Astrocyte (in vitro differentiated cells and primary cell): ENCODE measurements at regions not wholly inside any gene's neighbourhood (a gene's known extent, or its start where the extent isn't known, plus 50 kb on each side); places are given as distances from the start of the nearest gene placed in this dataset.

Experiments
- DNase-seq: peaks from one replicate; pipeline ENCODE4 v3.0.0-alpha.2; 2010; ENCODE audit warnings: low read depth
- FAIRE-seq: peaks from 2 replicates; lab custom pipeline; 2011; peaks lifted over from hg19 to GRCh38; lab: Jason Lieb, UNC
- H2AFZ ChIP-seq: 2 replicates; pipeline ENCODE4 v1.6.0; 2012; ENCODE audit warnings: low read depth, low read length, inconsistent platforms
- H3K27ac ChIP-seq: 2 replicates; pipeline ENCODE4 v1.5.1; 2011; ENCODE audit warnings: low read depth, low read length, inconsistent platforms
- H3K27me3 ChIP-seq: 2 replicates; pipeline ENCODE4 v1.6.0; 2011; ENCODE audit warnings: low read length, inconsistent platforms; ENCODE audit not compliant: insufficient read depth
- H3K36me3 ChIP-seq: 2 replicates; pipeline ENCODE4 v1.5.1; 2011; ENCODE audit warnings: low read length, inconsistent platforms; ENCODE audit not compliant: insufficient read depth
- H3K4me1 ChIP-seq: 2 replicates; pipeline ENCODE4 v1.5.1; 2011; ENCODE audit warnings: low read length, inconsistent platforms; ENCODE audit not compliant: insufficient read depth
- H3K4me2 ChIP-seq: 2 replicates; pipeline ENCODE4 v1.6.0; 2012; ENCODE audit warnings: low read length, inconsistent platforms
- H3K4me3 ChIP-seq: 2 replicates; pipeline ENCODE4 v1.5.1; 2011; ENCODE audit warnings: low read depth, mild to moderate bottlenecking, low read length, inconsistent platforms; ENCODE audit not compliant: insufficient read depth
- H3K79me2 ChIP-seq: 2 replicates; pipeline ENCODE4 v1.6.0; 2012; ENCODE audit warnings: mild to moderate bottlenecking, low read length, inconsistent platforms; ENCODE audit not compliant: insufficient read depth
- H3K9ac ChIP-seq: 2 replicates; pipeline ENCODE4 v1.6.0; 2012; ENCODE audit warnings: mild to moderate bottlenecking, low read length, inconsistent platforms
- H3K9me3 ChIP-seq: 2 replicates; pipeline ENCODE4 v1.5.1; 2012; ENCODE audit warnings: low read depth, mild to moderate bottlenecking, low read length, inconsistent platforms; ENCODE audit not compliant: insufficient read depth
- H4K20me1 ChIP-seq: 2 replicates; pipeline ENCODE4 v1.6.0; 2012; ENCODE audit warnings: low read length, inconsistent platforms; ENCODE audit not compliant: insufficient read depth
- H3K27ac Mint-ChIP-seq: one replicate; pipeline ENCODE4 v1.8.0; 2021; ENCODE audit warnings: mild to moderate bottlenecking, mixed read lengths; ENCODE audit not compliant: unreplicated experiment
- H3K27me3 Mint-ChIP-seq: one replicate; pipeline ENCODE4 v1.8.0; 2021; ENCODE audit warnings: low read depth, mixed read lengths; ENCODE audit not compliant: unreplicated experiment
- H3K36me3 Mint-ChIP-seq: one replicate; pipeline ENCODE4 v1.8.0; 2021; ENCODE audit warnings: low read depth, mixed read lengths; ENCODE audit not compliant: unreplicated experiment
- H3K4me1 Mint-ChIP-seq: one replicate; pipeline ENCODE4 v1.8.0; 2021; ENCODE audit warnings: low read depth, mixed read lengths; ENCODE audit not compliant: unreplicated experiment
- H3K4me3 Mint-ChIP-seq: one replicate; pipeline ENCODE4 v1.8.0; 2021; ENCODE audit warnings: mild to moderate bottlenecking, moderate library complexity, mixed read lengths; ENCODE audit not compliant: unreplicated experiment
- H3K9me3 Mint-ChIP-seq: one replicate; pipeline ENCODE4 v1.8.0; 2021; ENCODE audit warnings: mild to moderate bottlenecking, mixed read lengths; ENCODE audit not compliant: unreplicated experiment
- EZH2 ChIP-seq: IDR thresholded peaks from 2 replicates; pipeline ENCODE4 v1.6.1; 2012; ENCODE audit warnings: mild to moderate bottlenecking, low read length, inconsistent platforms; ENCODE audit not compliant: insufficient read depth
- TF ChIP-seq, protein P1 (sequence below): IDR thresholded peaks from 2 replicates; pipeline ENCODE4 v1.5.1; 2011; ENCODE audit warnings: low read depth, mild to moderate bottlenecking, inconsistent platforms, low read length, moderate library complexity; ENCODE audit not compliant: insufficient read depth

- no peak overlapping the region for H3K4me3 Mint-ChIP-seq
- Histone ChIP-seq H3K4me1 (no peaks in the 10 kb centered on the region), H4K20me1 (no peaks in the 10 kb centered on the region), H2AFZ (no peak overlapping the region), H3K9me3 (no peaks in the 10 kb centered on the region), H3K4me2 (no peak overlapping the region), H3K9ac (no peak overlapping the region), H3K27me3 (no peaks in the 10 kb centered on the region), H3K4me3 (no peak overlapping the region), H3K79me2 (no peaks in the 10 kb centered on the region), H3K27ac (no peak overlapping the region), H3K36me3 (no peaks in the 10 kb centered on the region)
- peaks cover 2% of the 10 kb centered on the region for H3K27me3 Mint-ChIP-seq
- TF ChIP-seq, protein P1, sequence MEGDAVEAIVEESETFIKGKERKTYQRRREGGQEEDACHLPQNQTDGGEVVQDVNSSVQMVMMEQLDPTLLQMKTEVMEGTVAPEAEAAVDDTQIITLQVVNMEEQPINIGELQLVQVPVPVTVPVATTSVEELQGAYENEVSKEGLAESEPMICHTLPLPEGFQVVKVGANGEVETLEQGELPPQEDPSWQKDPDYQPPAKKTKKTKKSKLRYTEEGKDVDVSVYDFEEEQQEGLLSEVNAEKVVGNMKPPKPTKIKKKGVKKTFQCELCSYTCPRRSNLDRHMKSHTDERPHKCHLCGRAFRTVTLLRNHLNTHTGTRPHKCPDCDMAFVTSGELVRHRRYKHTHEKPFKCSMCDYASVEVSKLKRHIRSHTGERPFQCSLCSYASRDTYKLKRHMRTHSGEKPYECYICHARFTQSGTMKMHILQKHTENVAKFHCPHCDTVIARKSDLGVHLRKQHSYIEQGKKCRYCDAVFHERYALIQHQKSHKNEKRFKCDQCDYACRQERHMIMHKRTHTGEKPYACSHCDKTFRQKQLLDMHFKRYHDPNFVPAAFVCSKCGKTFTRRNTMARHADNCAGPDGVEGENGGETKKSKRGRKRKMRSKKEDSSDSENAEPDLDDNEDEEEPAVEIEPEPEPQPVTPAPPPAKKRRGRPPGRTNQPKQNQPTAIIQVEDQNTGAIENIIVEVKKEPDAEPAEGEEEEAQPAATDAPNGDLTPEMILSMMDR, result no peak
- TF ChIP-seq EZH2, result no peak
- H3K4me1 Mint-ChIP-seq, result no peaks in the 10 kb centered on the region
- no peak for DNase-seq
- no peak overlapping the region for H3K27ac Mint-ChIP-seq
- H3K36me3 Mint-ChIP-seq, result no peaks in the 10 kb centered on the region
- H3K9me3 Mint-ChIP-seq, result no peaks in the 10 kb centered on the region
- no peak for FAIRE-seq
Measured at GRCh38 chr6:20028143-20028542, 184.1 kb downstream of the MBOAT1 start.

DNA sequence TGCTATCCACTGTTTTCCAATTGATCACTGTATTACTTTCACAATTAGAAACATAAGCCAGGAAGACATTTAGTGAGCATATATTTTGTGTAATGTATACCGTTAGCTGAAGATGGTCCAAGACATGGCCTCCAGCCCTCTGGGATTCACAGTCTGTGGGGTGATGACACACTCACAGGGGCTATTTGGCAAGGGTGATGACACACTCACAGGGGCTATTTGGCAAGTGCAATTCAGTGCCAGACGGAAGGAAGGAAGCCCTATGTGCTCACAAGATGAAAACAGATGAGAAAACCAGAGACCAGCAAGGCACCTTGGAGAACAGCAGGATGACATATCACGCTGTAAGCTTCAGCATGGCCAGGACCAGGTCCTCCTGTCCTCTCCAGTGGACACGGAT lies 183.7 kb downstream of the MBOAT1 start:
- Mint-ChIP-seq H3K4me3 (no peak overlapping the region), H3K9me3 (no peaks in the 10 kb centered on the region), H3K36me3 (no peaks in the 10 kb centered on the region), H3K4me1 (no peaks in the 10 kb centered on the region), H3K27ac (no peak overlapping the region), H3K27me3 (peaks cover 2% of the 10 kb centered on the region)
- Histone ChIP-seq H3K36me3 (no peaks in the 10 kb centered on the region), H3K27me3 (no peaks in the 10 kb centered on the region), H3K4me3 (no peak overlapping the region), H3K4me2 (no peak overlapping the region), H3K27ac (no peak overlapping the region), H3K4me1 (no peaks in the 10 kb centered on the region), H3K9ac (no peak overlapping the region), H3K9me3 (no peaks in the 10 kb centered on the region), H3K79me2 (no peaks in the 10 kb centered on the region), H4K20me1 (no peaks in the 10 kb centered on the region), H2AFZ (no peak overlapping the region)
- DNase-seq (no peak), FAIRE-seq (no peak)
- TF ChIP-seq EZH2, result no peak
- TF ChIP-seq, protein P1, result no peak

- no peaks in the 10 kb centered on the region for H3K9me3 ChIP-seq
- DNase-seq (no peak), FAIRE-seq (no peak)
- no peaks in the 10 kb centered on the region for H3K79me2 ChIP-seq
- TF ChIP-seq EZH2, result no peak
- TF ChIP-seq, protein P1, result no peak
- no peaks in the 10 kb centered on the region for H3K4me1 ChIP-seq
- H3K9ac ChIP-seq, result no peak overlapping the region
- no peaks in the 10 kb centered on the region for H3K36me3 Mint-ChIP-seq
- H3K27ac ChIP-seq, result no peak overlapping the region
- no peaks in the 10 kb centered on the region for H3K9me3 Mint-ChIP-seq
- H3K4me2 ChIP-seq, result no peak overlapping the region
- no peak overlapping the region for H2AFZ ChIP-seq
- H3K27ac Mint-ChIP-seq, result no peak overlapping the region
- no peak overlapping the region for H3K4me3 Mint-ChIP-seq
- H3K4me3 ChIP-seq, result no peak overlapping the region
- peaks cover 2% of the 10 kb centered on the region for H3K27me3 Mint-ChIP-seq
- H3K36me3 ChIP-seq, result no peaks in the 10 kb centered on the region
- no peaks in the 10 kb centered on the region for H4K20me1 ChIP-seq
- no peaks in the 10 kb centered on the region for H3K27me3 ChIP-seq
- H3K4me1 Mint-ChIP-seq, result no peaks in the 10 kb centered on the region
Measured at GRCh38 chr6:20029979-20030378, 182.3 kb downstream of the MBOAT1 start.
